Hippocampal formation (tissue), 2 donors: ENCODE measurements at regions not wholly inside any gene's neighbourhood (a gene's known extent, or its start where the extent isn't known, plus 50 kb on each side); places are given as distances from the start of the nearest gene placed in this dataset.

Source experiments
- DNase-seq, 2 donors: peaks; one replicate each; lab custom pipeline; 2025; lab: John Stamatoyannopoulos, UW

- DNase-seq: no peak
These were observed 486.9 kb downstream of the SOX5 start for GRCh38 chr12:23462546-23462945.

GRCh38 chr12:23463172-23463571 lies 486.3 kb downstream of the SOX5 start:
- no peak for DNase-seq

GRCh38 chr12:23464241-23464812 lies 485.1 kb downstream of the SOX5 start:
- no peak for DNase-seq

- DNase-seq: no peak
These were observed 477.0 kb downstream of the SOX5 start for GRCh38 chr12:23472329-23472971.

GRCh38 chr12:23473071-23473470 lies 476.4 kb downstream of the SOX5 start:
- DNase-seq: no peak

GRCh38 chr12:23474438-23474976 lies 475.0 kb downstream of the SOX5 start:
- DNase-seq: no peak
